ENCODE measurements at regions not wholly inside any gene's neighbourhood (a gene's known extent, or its start where the extent isn't known, plus 50 kb on each side); places are given as distances from the start of the nearest gene placed in this dataset.
"Not testable (repeated sequence)": the region's sequence is repeated elsewhere in the genome, so short reads cannot be mapped to it uniquely, and the experiment has no call there.

GRCh38 chr12:87566918-87567317 lies 462.3 kb downstream of the C12orf50 start:
- not testable (repeated sequence) for DNase-seq (ENCODE audit: low read depth)

- DNase-seq (ENCODE audit: low read depth): no peak
Observed at GRCh38 chr12:87556985-87557384, 472.2 kb downstream of the C12orf50 start.

- DNase-seq (ENCODE audit: low read depth): not testable (repeated sequence)
Observed at GRCh38 chr12:87531213-87531612, 498.0 kb downstream of the C12orf50 start.

DNA sequence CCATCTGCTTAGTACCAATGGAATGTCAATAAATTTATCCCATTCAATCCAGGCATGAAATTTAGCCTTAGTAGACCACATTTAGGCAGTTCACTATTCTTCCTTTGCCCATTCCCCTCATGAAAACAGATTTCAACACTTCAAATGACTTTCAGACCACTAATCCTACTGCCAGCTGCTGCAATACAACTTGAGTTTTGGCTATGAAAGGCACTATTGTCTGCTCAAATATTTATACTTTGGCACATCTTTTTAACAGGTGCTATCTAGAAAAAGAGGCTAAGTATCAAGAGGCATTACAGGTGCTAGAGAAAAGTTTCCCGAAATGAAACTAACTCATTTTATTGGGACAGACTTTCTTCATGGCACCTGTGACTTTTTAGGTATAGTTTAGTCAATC lies 499.8 kb downstream of the C12orf50 start:
- no peak for DNase-seq (ENCODE audit: low read depth)

GRCh38 chr12:87520968-87521367 lies 508.2 kb downstream of the C12orf50 start:
- DNase-seq (ENCODE audit: low read depth): no peak

- DNase-seq (ENCODE audit: low read depth): no peak
Observed at GRCh38 chr12:87518481-87518880, 510.7 kb downstream of the C12orf50 start.

DNA sequence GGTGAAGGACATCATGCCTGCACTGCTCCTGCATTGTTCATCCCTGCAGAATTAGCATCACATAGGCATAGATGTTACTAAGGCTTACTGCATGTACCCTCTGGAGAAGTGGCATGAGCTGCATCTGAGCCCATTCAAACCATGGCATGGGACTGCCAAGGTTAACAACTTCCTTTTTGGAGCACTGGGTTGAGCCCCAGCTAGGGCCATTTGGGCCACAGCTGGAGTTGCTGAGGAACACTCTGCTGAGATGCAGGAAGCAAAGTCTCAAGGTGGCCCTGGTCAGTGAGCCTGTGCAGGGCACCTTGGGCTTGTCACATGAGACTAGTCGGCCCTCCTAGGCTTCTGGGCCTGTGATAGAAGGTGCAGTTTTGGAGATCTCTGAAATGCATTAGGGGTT lies 511.2 kb downstream of the C12orf50 start:
- no peak for DNase-seq (ENCODE audit: low read depth)

GRCh38 chr12:87513536-87514280 lies 515.5 kb downstream of the C12orf50 start:
- no peak for DNase-seq (ENCODE audit: low read depth)

DNA sequence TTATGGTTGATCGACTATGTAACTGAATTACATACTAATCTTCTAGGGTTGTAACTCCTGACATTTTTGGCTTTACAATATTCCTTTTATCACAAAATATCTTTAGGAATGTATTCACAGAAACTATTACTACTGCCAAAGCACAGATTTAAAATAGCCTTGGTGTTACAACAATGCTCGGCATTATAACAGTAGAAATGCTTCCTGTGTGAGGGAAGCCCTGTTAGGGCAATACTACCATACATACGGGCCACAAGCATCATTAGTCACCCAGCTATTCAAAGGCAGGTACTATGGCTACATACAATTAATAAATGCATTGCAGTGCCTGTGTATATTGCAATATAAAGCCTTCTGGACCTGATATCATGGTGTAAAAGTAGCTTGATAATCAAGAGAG lies 517.8 kb downstream of the C12orf50 start:
- DNase-seq (ENCODE audit: low read depth): no peak

- peak; percentile 41 for DNase-seq (ENCODE audit: low read depth)
Observed at GRCh38 chr12:87509237-87509820, 519.9 kb downstream of the C12orf50 start.

DNA sequence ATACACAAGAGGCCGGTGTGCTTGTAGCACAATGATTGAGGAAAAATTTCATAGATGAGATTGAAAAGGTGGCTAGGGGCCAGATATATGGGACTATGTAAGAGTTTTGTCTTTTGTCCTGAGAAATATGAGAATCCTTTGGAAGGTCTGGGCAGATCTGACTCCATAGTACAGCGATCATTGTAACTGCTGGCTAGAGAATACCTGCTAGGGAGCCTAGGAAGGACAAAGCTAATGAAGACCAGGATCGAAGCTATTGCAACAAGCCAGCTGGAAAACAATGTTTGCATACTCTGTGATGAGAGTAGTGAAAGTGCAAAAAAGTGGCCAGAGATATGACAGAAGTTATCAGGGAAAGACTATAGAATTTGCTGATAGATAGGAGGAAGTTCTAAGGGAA lies 537.6 kb downstream of the C12orf50 start:
- no peak for DNase-seq (ENCODE audit: low read depth)

DNA sequence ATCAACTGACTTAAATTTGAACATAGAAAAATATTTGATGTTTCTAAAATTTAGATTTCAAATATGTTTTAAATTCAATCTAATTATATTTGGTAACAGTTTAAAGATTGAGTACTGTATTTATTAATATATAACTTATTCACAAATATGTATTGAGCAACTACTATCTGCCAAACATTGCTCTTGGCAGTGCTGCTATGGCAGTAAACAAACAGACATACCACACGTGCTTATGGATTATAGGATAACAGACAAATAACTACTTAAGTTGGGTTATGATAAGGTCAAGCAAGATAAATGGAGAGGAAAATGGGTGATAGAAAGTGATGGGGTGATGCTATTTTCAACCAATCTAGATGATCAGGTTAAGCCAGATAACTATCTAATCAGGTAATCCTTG lies 538.1 kb downstream of the C12orf50 start:
- DNase-seq (ENCODE audit: low read depth): no peak

DNA sequence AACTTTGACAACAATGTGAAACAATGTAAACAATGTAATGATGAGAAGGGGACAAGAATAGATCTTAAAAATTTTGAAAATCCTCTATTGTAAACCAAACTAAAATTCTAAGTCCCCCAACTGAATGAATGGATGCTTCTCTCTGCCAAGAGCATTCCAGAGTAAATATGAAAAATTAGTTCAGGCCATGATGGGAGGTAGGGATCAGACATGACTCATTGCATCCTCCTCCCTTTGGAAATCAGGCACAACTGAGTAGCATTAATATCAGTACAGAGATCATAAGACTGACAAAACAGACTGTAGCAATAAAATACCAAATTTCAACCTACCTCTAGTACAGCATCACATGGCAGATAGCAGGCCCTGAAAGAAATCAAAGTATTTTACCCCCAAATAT lies 559.9 kb downstream of the C12orf50 start:
- DNase-seq (ENCODE audit: low read depth): peak; percentile 2

GRCh38 chr12:87467936-87468335 lies 561.3 kb downstream of the C12orf50 start:
- DNase-seq (ENCODE audit: low read depth): no peak

GRCh38 chr12:87464565-87464964 lies 564.6 kb downstream of the C12orf50 start:
- peak; percentile 10 for DNase-seq (ENCODE audit: low read depth)

- no peak for DNase-seq (ENCODE audit: low read depth)
Observed at GRCh38 chr12:87444039-87444438, 585.2 kb downstream of the C12orf50 start.

DNA sequence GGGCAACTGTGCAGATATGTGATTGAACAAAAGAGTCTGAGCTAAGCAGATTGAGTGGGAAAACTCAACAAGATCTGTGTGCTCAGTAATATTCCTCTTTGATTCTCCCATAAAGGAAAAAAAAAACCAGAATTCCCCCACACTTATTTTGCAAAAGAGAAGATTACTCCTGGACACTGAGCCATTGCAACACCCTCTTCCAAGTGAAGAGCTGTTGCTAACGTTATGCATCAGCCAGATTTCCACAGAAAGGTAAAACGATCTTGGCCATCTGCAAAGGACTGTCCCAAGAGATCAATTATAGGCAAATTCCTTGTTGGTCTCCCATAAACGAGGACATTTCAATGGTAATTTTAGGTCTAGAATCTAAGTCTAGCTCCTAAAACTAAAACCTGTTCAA lies 587.7 kb downstream of the C12orf50 start:
- peak; percentile 32 for DNase-seq (ENCODE audit: low read depth)

DNA sequence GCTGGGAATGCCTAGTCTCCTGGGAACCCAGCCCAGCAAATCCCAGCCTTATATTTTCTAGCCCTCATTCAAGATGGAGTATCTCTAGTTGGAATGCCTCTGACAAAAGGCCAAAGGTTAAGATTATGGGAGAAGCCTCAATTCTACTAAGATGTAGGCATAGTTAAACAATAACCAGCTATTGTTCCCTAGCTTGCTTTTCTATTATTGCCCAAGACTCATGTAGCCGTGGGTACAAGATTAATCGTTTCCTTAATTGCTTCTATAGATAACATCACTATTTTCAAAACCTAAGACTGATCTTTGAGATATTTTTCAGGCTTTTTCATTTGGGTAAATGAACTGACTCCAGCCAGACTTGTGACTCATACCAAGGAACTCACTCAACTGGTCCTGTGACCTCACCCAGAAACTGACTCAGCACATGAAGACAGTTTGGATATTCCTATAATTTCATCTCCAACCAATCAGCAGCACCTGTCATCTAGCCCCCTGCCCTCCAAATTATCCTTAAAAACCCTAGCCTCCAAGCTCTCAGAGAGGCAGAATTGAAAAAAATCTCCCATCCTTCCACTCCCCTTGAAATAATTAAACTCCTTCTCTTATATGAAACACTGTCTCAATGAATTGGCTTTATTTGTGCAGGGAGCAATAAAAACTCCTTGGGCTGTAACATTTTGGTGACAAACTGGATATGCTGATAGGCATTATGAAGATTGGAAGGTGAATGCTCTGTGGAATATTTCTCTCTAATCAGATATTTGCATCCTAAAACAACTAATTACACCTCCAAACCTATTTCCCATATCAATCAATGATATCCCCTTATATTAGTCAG lies 589.0 kb downstream of the C12orf50 start:
- peak; percentile 66 for DNase-seq (ENCODE audit: low read depth)

GRCh38 chr12:87430444-87430843 lies 598.8 kb downstream of the C12orf50 start:
- DNase-seq (ENCODE audit: low read depth): no peak

GRCh38 chr12:87428701-87429277 lies 600.4 kb downstream of the C12orf50 start:
- no peak for DNase-seq (ENCODE audit: low read depth)

GRCh38 chr12:87427770-87428169 lies 601.4 kb downstream of the C12orf50 start:
- DNase-seq (ENCODE audit: low read depth): no peak

- no peak for DNase-seq (ENCODE audit: low read depth)
Observed at GRCh38 chr12:87425942-87426554, 603.2 kb downstream of the C12orf50 start.

Measured in fibroblast of gingiva (primary cell).